Progenitor cell of endocrine pancreas (in vitro differentiated cells): ENCODE measurements at regions not wholly inside any gene's neighbourhood (a gene's known extent, or its start where the extent isn't known, plus 50 kb on each side); places are given as distances from the start of the nearest gene placed in this dataset.

Source experiments
- DNase-seq: peaks from one replicate; pipeline ENCODE4 v3.0.0; 2021; ENCODE audit warnings: low spot score; ENCODE audit not compliant: unreplicated experiment
- H3K27ac Mint-ChIP-seq: 2 replicates; pipeline ENCODE4 v1.8.0; 2021; ENCODE audit warnings: mild to moderate bottlenecking, moderate library complexity, mixed read lengths
- H3K27me3 Mint-ChIP-seq: 2 replicates; pipeline ENCODE4 v1.8.0; 2021; ENCODE audit warnings: mixed read lengths
- H3K36me3 Mint-ChIP-seq: 2 replicates; pipeline ENCODE4 v1.8.0; 2022; ENCODE audit warnings: mixed read lengths; ENCODE audit not compliant: insufficient read depth
- H3K4me1 Mint-ChIP-seq: 2 replicates; pipeline ENCODE4 v1.8.0; 2021; ENCODE audit warnings: low read depth, mixed read lengths
- H3K4me3 Mint-ChIP-seq: 2 replicates; pipeline ENCODE4 v1.8.0; 2021; ENCODE audit warnings: low read depth, mild to moderate bottlenecking, moderate library complexity, mixed read lengths
- H3K9me3 Mint-ChIP-seq: 2 replicates; pipeline ENCODE4 v1.8.0; 2021; ENCODE audit warnings: low read depth, mixed read lengths
- TF ChIP-seq, protein P1 (sequence below): fragments of 200-600 bp; sonication (generic); IDR thresholded peaks from one replicate; pipeline ENCODE4 v1.5.0; 2021; ENCODE audit warnings: antibody characterized with exemption, mild to moderate bottlenecking; ENCODE audit not compliant: unreplicated experiment

DNA sequence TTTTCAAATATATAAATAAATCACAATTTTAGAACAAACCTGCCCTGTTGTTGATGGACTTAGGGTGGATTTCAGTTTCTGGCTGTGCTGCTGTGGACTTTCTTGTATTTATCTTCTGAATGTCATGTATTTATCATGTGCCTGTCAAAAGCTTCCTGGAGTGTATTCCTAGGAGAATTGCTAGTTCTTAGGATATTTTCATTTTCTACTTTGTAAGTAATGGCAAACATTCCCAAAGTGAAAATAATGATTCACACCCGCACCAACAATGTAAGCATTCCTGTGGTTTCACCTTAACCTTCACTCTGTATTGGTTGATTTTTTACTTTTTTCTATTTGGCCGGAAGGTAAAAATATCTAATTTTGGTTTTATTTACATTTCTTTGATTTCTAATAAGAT is 387.8 kb downstream of the SMOC2 start:
- DNase-seq, result no peak
- no peak overlapping the region for H3K4me3 Mint-ChIP-seq
- TF ChIP-seq, protein P1, sequence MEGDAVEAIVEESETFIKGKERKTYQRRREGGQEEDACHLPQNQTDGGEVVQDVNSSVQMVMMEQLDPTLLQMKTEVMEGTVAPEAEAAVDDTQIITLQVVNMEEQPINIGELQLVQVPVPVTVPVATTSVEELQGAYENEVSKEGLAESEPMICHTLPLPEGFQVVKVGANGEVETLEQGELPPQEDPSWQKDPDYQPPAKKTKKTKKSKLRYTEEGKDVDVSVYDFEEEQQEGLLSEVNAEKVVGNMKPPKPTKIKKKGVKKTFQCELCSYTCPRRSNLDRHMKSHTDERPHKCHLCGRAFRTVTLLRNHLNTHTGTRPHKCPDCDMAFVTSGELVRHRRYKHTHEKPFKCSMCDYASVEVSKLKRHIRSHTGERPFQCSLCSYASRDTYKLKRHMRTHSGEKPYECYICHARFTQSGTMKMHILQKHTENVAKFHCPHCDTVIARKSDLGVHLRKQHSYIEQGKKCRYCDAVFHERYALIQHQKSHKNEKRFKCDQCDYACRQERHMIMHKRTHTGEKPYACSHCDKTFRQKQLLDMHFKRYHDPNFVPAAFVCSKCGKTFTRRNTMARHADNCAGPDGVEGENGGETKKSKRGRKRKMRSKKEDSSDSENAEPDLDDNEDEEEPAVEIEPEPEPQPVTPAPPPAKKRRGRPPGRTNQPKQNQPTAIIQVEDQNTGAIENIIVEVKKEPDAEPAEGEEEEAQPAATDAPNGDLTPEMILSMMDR, result no peak
- no peaks in the 10 kb centered on the region for H3K9me3 Mint-ChIP-seq
- H3K4me1 Mint-ChIP-seq, result peaks cover 1% of the 10 kb centered on the region
- H3K36me3 Mint-ChIP-seq, result no peaks in the 10 kb centered on the region
- no peak overlapping the region for H3K27ac Mint-ChIP-seq
- H3K27me3 Mint-ChIP-seq, result no peaks in the 10 kb centered on the region

DNA sequence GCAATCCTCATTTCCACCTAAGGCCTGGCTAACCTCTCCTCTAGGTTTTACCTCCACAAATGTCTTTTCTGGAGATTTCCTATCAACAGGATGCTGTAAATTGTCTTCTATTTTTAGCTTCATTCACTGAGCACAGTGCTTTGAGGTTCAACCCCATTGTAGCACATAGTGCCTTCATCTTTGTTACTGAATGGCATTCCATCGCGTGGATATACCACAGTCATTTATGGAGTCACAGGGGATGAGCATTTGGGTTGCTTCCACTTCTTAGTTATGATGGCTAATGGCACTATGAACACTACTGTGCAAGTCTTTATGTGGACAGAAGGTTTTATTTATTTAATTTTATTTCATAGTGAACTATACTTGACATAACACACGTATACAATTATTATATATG is 387.1 kb downstream of the SMOC2 start:
- Mint-ChIP-seq H3K36me3 (no peaks in the 10 kb centered on the region), H3K27ac (no peak overlapping the region), H3K9me3 (no peaks in the 10 kb centered on the region), H3K4me3 (no peak overlapping the region), H3K27me3 (no peaks in the 10 kb centered on the region), H3K4me1 (peaks cover 5% of the 10 kb centered on the region)
- no peak for DNase-seq
- TF ChIP-seq, protein P1, result no peak

DNA sequence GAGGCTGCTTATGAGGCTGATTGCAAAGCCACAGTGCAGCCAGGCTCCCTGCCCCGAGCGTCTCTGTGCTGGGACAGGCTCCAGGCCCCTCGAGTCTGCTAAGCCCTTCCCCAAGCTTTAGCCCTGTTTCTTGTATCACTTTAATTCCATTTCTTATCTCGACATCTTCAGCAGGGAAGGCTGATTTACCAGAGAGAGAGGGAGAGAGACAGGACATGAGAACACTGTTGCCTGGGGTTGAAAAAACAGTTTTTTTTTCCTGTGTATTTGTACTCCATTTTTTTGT is 386.5 kb downstream of the SMOC2 start:
- Mint-ChIP-seq H3K36me3 (no peaks in the 10 kb centered on the region), H3K4me1 (peaks cover 5% of the 10 kb centered on the region), H3K9me3 (no peaks in the 10 kb centered on the region), H3K27ac (no peak overlapping the region), H3K27me3 (no peaks in the 10 kb centered on the region), H3K4me3 (no peak overlapping the region)
- DNase-seq, result no peak
- TF ChIP-seq, protein P1, result no peak

DNA sequence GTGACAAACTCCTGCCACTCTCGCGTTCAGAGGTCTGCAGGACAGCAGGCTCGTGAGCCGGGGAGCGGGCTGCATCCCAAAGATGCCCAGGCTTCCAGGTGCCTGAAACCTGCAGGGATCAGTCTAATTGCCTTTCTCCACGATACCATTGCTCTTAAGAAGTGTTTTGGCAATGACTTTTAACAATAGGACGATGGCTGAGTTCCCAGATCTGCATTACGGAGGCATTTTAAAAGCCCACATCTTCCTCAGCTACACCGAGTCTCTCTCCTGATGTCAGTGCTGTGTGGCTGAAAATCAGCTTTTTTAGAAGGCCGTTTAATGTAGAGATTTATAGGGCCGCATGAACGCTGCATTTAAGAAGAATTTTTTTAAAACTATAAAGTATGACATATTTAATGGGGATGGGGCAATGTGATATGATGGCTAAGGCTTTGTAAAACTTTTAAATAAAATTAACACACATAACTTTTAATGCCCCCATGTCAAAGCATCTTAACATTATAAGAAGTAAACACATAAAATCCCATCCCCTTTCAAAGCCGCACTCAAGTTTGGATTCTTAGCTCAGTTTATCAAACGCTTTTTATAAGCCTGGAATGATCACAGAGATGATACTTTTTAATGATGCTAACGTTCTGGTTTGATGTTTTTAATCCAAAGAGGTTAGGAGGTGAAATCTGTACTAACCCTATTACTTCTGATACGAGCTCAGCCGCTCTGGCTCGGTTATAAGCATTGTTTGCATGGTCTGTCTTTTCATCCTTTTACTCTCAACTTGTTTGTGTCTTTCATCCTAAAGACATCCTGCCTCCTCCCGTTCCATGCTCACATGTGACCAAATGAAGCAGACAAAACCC is 386.0 kb downstream of the SMOC2 start:
- DNase-seq, result no peak
- Mint-ChIP-seq H3K4me1 (peaks cover 5% of the 10 kb centered on the region), H3K27ac (no peak overlapping the region), H3K27me3 (no peaks in the 10 kb centered on the region), H3K4me3 (no peak overlapping the region), H3K36me3 (no peaks in the 10 kb centered on the region), H3K9me3 (no peaks in the 10 kb centered on the region)
- TF ChIP-seq, protein P1, result no peak

DNA sequence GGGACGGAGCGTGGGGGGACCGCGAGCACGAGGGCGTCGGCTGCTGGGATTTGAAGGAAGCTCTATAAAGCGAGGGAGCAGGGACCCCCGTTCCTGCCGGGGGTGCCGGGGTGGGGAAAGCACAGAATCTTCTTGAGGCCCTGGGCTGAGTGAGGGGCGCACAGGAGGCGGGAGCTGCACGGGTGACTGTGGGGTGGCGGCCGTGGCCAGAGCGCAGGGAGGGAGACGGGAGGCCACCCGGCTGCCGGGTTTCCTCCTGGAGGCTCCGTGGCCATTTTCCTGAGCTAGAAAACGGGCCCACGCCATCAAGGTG is 385.1 kb downstream of the SMOC2 start:
- TF ChIP-seq, protein P1, result no peak
- no peak overlapping the region for H3K4me3 Mint-ChIP-seq
- H3K9me3 Mint-ChIP-seq, result no peaks in the 10 kb centered on the region
- peaks cover 5% of the 10 kb centered on the region for H3K4me1 Mint-ChIP-seq
- no peaks in the 10 kb centered on the region for H3K36me3 Mint-ChIP-seq
- no peaks in the 10 kb centered on the region for H3K27me3 Mint-ChIP-seq
- no peak overlapping the region for H3K27ac Mint-ChIP-seq
- no peak for DNase-seq
